GM12878 (cell line): ENCODE measurements at regions not wholly inside any gene's neighbourhood (a gene's known extent, or its start where the extent isn't known, plus 50 kb on each side); places are given as distances from the start of the nearest gene placed in this dataset.

Experiments
- ATAC-seq: fragments of 200-7000 bp; cut with Tn5 transposase; 3 replicates; pipeline ENCODE4 v1.9.1; 2020; ENCODE audit warnings: mild to moderate bottlenecking, moderate library complexity
- BruUV-seq: library from RNA; stranded (reverse); fragments of 400-500 nt; replicated peaks from 2 replicates; lab custom pipeline; 2021; lab: Mats Ljungman, UMichigan
- CTCF ChIA-PET: fragments of 300-600 bp; sonication (Branson Sonifier 250); formaldehyde crosslinking; extraction: SDS; loops from one replicate; lab custom pipeline; 2021; ENCODE audit warnings: inconsistent platforms; lab: Yijun Ruan, JAX
- POLR2A ChIA-PET: fragments of 350-600 bp; formaldehyde crosslinking; extraction: SDS; loops from one replicate; lab custom pipeline; 2021; ENCODE audit warnings: inconsistent platforms; lab: Charles Lee
- RAD21 ChIA-PET: fragments of 300-600 bp; sonication (Branson Sonifier 250); formaldehyde crosslinking; loops from one replicate; lab custom pipeline; 2023; ENCODE audit warnings: antibody characterized with exemption; ENCODE audit not compliant: unreplicated experiment; lab: Charles Lee
- SMC1A ChIA-PET: fragments of 300-600 bp; sonication (Branson Sonifier 250); formaldehyde crosslinking; loops from one replicate; lab custom pipeline; 2023; ENCODE audit not compliant: unreplicated experiment, uncharacterized antibody; lab: Charles Lee
- DNase-seq: peaks from one replicate; pipeline ENCODE4 v3.0.0-alpha.2; 2011; ENCODE audit warnings: low read depth, low spot score
- FAIRE-seq: peaks from 3 replicates; lab custom pipeline; 2011; peaks lifted over from hg19 to GRCh38; lab: Jason Lieb, UNC
- H2AFZ ChIP-seq: 2 replicates; pipeline ENCODE4 v1.6.0; 2011; ENCODE audit warnings: low read depth, low read length, control low read depth; ENCODE audit not compliant: control insufficient read depth
- H3K27ac ChIP-seq: 2 replicates; pipeline ENCODE4 v1.5.1; 2011; ENCODE audit warnings: control low read depth; ENCODE audit not compliant: control insufficient read depth, insufficient read depth
- H3K27me3 ChIP-seq, 2 experiments: replicated peaks in 1 of 2; 2 replicates each; pipeline versions ENCODE4 v1.6.0 to v1.6.1; 2011; ENCODE audit warnings: low read length in 1 of 2; ENCODE audit not compliant: control insufficient read depth in 2 of 2, insufficient read depth in 2 of 2
- H3K36me3 ChIP-seq, 2 experiments: 2 replicates each; pipeline ENCODE4 v1.5.1; 2011; ENCODE audit warnings: low read length in 1 of 2; ENCODE audit not compliant: control insufficient read depth in 2 of 2, insufficient read depth in 2 of 2
- H3K4me1 ChIP-seq: 2 replicates; pipeline ENCODE4 v1.6.1; 2011; ENCODE audit warnings: mild to moderate bottlenecking, low read length, moderate library complexity, mixed read lengths; ENCODE audit not compliant: control insufficient read depth, insufficient read depth
- H3K4me2 ChIP-seq: 2 replicates; pipeline ENCODE4 v1.6.0; 2011; ENCODE audit warnings: control low read depth; ENCODE audit not compliant: control insufficient read depth, insufficient read depth
- H3K4me3 ChIP-seq: fragments of 200-600 bp; sonication (generic); 2 replicates; pipeline ENCODE4 v1.5.1; 2016
- H3K79me2 ChIP-seq: 2 replicates; pipeline ENCODE4 v1.6.0; 2011; ENCODE audit warnings: low read length; ENCODE audit not compliant: control insufficient read depth, insufficient read depth
- H3K9ac ChIP-seq: 2 replicates; pipeline ENCODE4 v1.8.0; 2011; ENCODE audit warnings: low read length, control low read depth, mixed read lengths; ENCODE audit not compliant: control insufficient read depth, insufficient read depth
- H3K9me3 ChIP-seq: replicated peaks from 3 replicates; pipeline ENCODE4 v1.5.1; 2011; ENCODE audit warnings: mild to moderate bottlenecking, low read length; ENCODE audit not compliant: control insufficient read depth, insufficient read depth
- H4K20me1 ChIP-seq: 2 replicates; pipeline ENCODE4 v1.6.0; 2011; ENCODE audit not compliant: control insufficient read depth, insufficient read depth
- BCLAF1 ChIP-seq: fragments of 450-650 bp; IDR thresholded peaks from 2 replicates; pipeline ENCODE4 v1.6.1; 2017; ENCODE audit warnings: antibody characterized with exemption, mild to moderate bottlenecking, moderate library complexity
- CREB1 ChIP-seq: IDR thresholded peaks from 2 replicates; pipeline ENCODE4 v1.6.1; 2012; ENCODE audit warnings: low read depth, mild to moderate bottlenecking, inconsistent platforms
- EED ChIP-seq: sonication (generic); IDR thresholded peaks from 2 replicates; pipeline ENCODE4 v1.6.1; 2016; ENCODE audit warnings: antibody characterized with exemption, low read depth
- EGR1 ChIP-seq, 2 experiments: IDR thresholded peaks; 1 replicate in 1 of 2; 2 replicates in 1 of 2; pipeline ENCODE4 v1.6.1; 2011 to 2012; ENCODE audit warnings: low read depth in 2 of 2, low read length in 2 of 2, borderline replicate concordance in 1 of 2, mild to moderate bottlenecking in 1 of 2, moderate library complexity in 1 of 2
- FOS ChIP-seq: IDR thresholded peaks from 3 replicates; pipeline ENCODE4 v1.6.1; 2011; ENCODE audit warnings: borderline replicate concordance; ENCODE audit not compliant: insufficient read length; ENCODE audit errors: extremely low read depth
- HSF1 ChIP-seq: fragments of 150-350 bp; IDR thresholded peaks from 2 replicates; pipeline ENCODE4 v1.6.1; 2014; ENCODE audit warnings: mild to moderate bottlenecking, low read depth, low read length
- POLR2AphosphoS5 ChIP-seq: IDR thresholded peaks from 2 replicates; pipeline ENCODE4 v1.6.1; 2011; ENCODE audit warnings: mild to moderate bottlenecking, low read length, inconsistent platforms
- RCOR1 ChIP-seq: conservative IDR thresholded peaks from 2 replicates; pipeline ENCODE4 v1.6.1; 2012; ENCODE audit warnings: low read depth, low read length, improper control_type of control experiment
- SREBF1 ChIP-seq: IDR thresholded peaks from 2 replicates; pipeline ENCODE4 v1.6.1; 2012; ENCODE audit warnings: mild to moderate bottlenecking, low read length
- TARDBP ChIP-seq: IDR thresholded peaks from 2 replicates; pipeline ENCODE4 v1.6.1; 2016; ENCODE audit warnings: borderline replicate concordance
- TCF12 ChIP-seq: IDR thresholded peaks from 2 replicates; pipeline ENCODE4 v1.6.1; 2011; ENCODE audit warnings: low read depth, mild to moderate bottlenecking, low read length
- WGBS: methylation state at CpG from one replicate; pipeline ENCODE4 v1.1.6; 2016; ENCODE audit warnings: low lambda C conversion rate; ENCODE audit not compliant: insufficient replicate concordance, insufficient coverage; ENCODE audit errors: missing lambda C conversion rate; 5-methylcytosine and 5-hydroxymethylcytosine counted together
- in situ Hi-C: fragments of 300-500 bp; cut with MboI; formaldehyde crosslinking; loops from 9 replicates; pipeline ENCODE4 v1.14.3; 2018; ENCODE audit warnings: mixed read lengths
- intact Hi-C: fragments of 100-400 bp; cut with micrococcal nuclease; formaldehyde crosslinking; loops from one replicate; pipeline ENCODE4 v1.14.2; 2022; ENCODE audit not compliant: unreplicated experiment

- peaks cover 21% of the 10 kb centered on the region for H3K4me1 ChIP-seq
- H3K27ac ChIP-seq: no peak overlapping the region
- in situ Hi-C loops: no loop called here
- H3K79me2 ChIP-seq: peaks cover 6% of the 10 kb centered on the region
- ATAC-seq (no peak), FAIRE-seq (no peak), DNase-seq (no peak)
- ChIA-PET POLR2A (no interaction called here), SMC1A (no interaction called here), RAD21 (interaction anchor here (0.7 kb wide), 1 partner anchor 24 kb away, joined by 3 read pairs; no protein-coding TSS in a partner anchor), CTCF (no interaction called here)
- peak overlapping the region; percentile 64; the same call in 1 of the 2 replicates for H2AFZ ChIP-seq
- no peaks in the 10 kb centered on the region for H3K36me3 ChIP-seq
- H3K27me3 ChIP-seq: no peaks in the 10 kb centered on the region; a peak in 1 of 4 replicates
- no peaks in the 10 kb centered on the region for H3K9me3 ChIP-seq
- H3K4me3 ChIP-seq: no peak overlapping the region
- TF ChIP-seq HSF1 (no peak), TCF12 (no peak), FOS (no peak), CREB1 (no peak), SREBF1 (no peak), EED (no peak), TARDBP (no peak), RCOR1 (no peak), BCLAF1 (no peak), POLR2AphosphoS5 (no peak), EGR1 (IDR thresholded peaks at IDR 0.05; ENCODE audit: borderline replicate concordance in 1 of 2, low read depth in 2 of 2, low read length in 2 of 2) (no peak)
- peak overlapping the region; percentile 77 for H3K4me2 ChIP-seq
- no peaks in the 10 kb centered on the region for H4K20me1 ChIP-seq
- no TSS peak for BruUV-seq
- intact Hi-C loops: no loop called here
- peak overlapping the region; percentile 62; the same call in 1 of the 2 replicates for H3K9ac ChIP-seq
- WGBS: 78% methylated on average over 6 of the region's 6 CpGs
Observed at GRCh38 chr22:46052331-46052771, 75.4 kb upstream of the WNT7B start.
